HG02884 (cell line): ENCODE measurements at regions not wholly inside any gene's neighbourhood (a gene's known extent, or its start where the extent isn't known, plus 50 kb on each side); places are given as distances from the start of the nearest gene placed in this dataset.

ENCODE experiments used
- ATAC-seq: cut with Tn5 transposase; IDR thresholded peaks from one replicate; pipeline ENCODE4 v1.9.1; 2021; ENCODE audit warnings: mild to moderate bottlenecking, moderate library complexity; ENCODE audit not compliant: unreplicated experiment

- no peak for ATAC-seq
Measured at GRCh38 chr6:133630651-133631050, 258.3 kb upstream of the TCF21 start.

- ATAC-seq: no peak
Measured at GRCh38 chr6:133631421-133631820, 257.5 kb upstream of the TCF21 start.

GRCh38 chr6:133632206-133632605 is 256.7 kb upstream of the TCF21 start:
- no peak for ATAC-seq

- ATAC-seq: no peak
Measured at GRCh38 chr6:133632906-133633305, 256.0 kb upstream of the TCF21 start.

GRCh38 chr6:133634474-133634873 is 254.4 kb upstream of the TCF21 start:
- no peak for ATAC-seq

- ATAC-seq: no peak
Measured at GRCh38 chr6:133635447-133635846, 253.5 kb upstream of the TCF21 start.

- ATAC-seq: no peak
Measured at GRCh38 chr6:133637436-133637835, 251.5 kb upstream of the TCF21 start.

GRCh38 chr6:133637874-133638273 is 251.0 kb upstream of the TCF21 start:
- ATAC-seq: no peak

GRCh38 chr6:133641104-133641503 is 247.8 kb upstream of the TCF21 start:
- no peak for ATAC-seq

GRCh38 chr6:133644548-133644891 is 244.4 kb upstream of the TCF21 start:
- ATAC-seq: no peak

- no peak for ATAC-seq
Measured at GRCh38 chr6:133644892-133645619, 243.9 kb upstream of the TCF21 start.

GRCh38 chr6:133645966-133646740 is 242.8 kb upstream of the TCF21 start:
- ATAC-seq: no peak

GRCh38 chr6:133648581-133648980 is 240.3 kb upstream of the TCF21 start:
- ATAC-seq: no peak

GRCh38 chr6:133671376-133671775 is 217.5 kb upstream of the TCF21 start:
- no peak for ATAC-seq

- no peak for ATAC-seq
Measured at GRCh38 chr6:133673056-133673455, 215.9 kb upstream of the TCF21 start.

GRCh38 chr6:133674661-133675060 is 214.3 kb upstream of the TCF21 start:
- ATAC-seq: no peak

- ATAC-seq: no peak
Measured at GRCh38 chr6:133680994-133681393, 207.9 kb upstream of the TCF21 start.

- ATAC-seq: no peak
Measured at GRCh38 chr6:133681891-133682290, 207.0 kb upstream of the TCF21 start.

GRCh38 chr6:133682506-133683307 is 206.2 kb upstream of the TCF21 start:
- ATAC-seq: no peak

GRCh38 chr6:133683308-133683580 is 205.7 kb upstream of the TCF21 start:
- no peak for ATAC-seq

GRCh38 chr6:133683606-133684005 is 205.3 kb upstream of the TCF21 start:
- ATAC-seq: no peak
